Neutrophil (primary cell): ENCODE measurements at regions not wholly inside any gene's neighbourhood (a gene's known extent, or its start where the extent isn't known, plus 50 kb on each side); places are given as distances from the start of the nearest gene placed in this dataset.

ENCODE experiments used
- H3K27ac ChIP-seq: fragments of 200-600 bp; sonication (generic); 2 replicates; pipeline ENCODE4 v1.5.1; 2016; ENCODE audit warnings: mild to moderate bottlenecking, moderate library complexity
- H3K27me3 ChIP-seq: fragments of 200-600 bp; sonication (generic); 2 replicates; pipeline ENCODE4 v1.6.0; 2016; ENCODE audit warnings: mild to moderate bottlenecking
- H3K36me3 ChIP-seq: fragments of 200-600 bp; sonication (generic); 2 replicates; pipeline ENCODE4 v1.5.1; 2017
- H3K4me1 ChIP-seq, 2 experiments: fragments of 200-600 bp in 1 of 2; sonication (generic) in 1 of 2; 1 replicate in 1 of 2; 2 replicates in 1 of 2; pipeline versions ENCODE4 v1.5.1 to v1.6.1; 2013 to 2016; ENCODE audit warnings: low read depth in 1 of 2, low read length in 1 of 2, mild to moderate bottlenecking in 1 of 2, moderate library complexity in 1 of 2; ENCODE audit not compliant: control insufficient read depth in 1 of 2, insufficient read depth in 1 of 2
- H3K4me3 ChIP-seq, 2 experiments: fragments of 200-600 bp in 1 of 2; sonication (generic) in 1 of 2; 1 replicate in 1 of 2; 2 replicates in 1 of 2; pipeline ENCODE4 v1.5.1; 2013 to 2016; ENCODE audit warnings: low read depth in 1 of 2, low read length in 1 of 2, mild to moderate bottlenecking in 1 of 2, moderate library complexity in 1 of 2
- H3K9me3 ChIP-seq: fragments of 200-600 bp; sonication (generic); 2 replicates; pipeline ENCODE4 v1.5.1; 2016
- CTCF ChIP-seq: fragments of 200-600 bp; sonication (generic); IDR thresholded peaks from 2 replicates; pipeline ENCODE4 v1.5.1; 2016; ENCODE audit warnings: antibody characterized with exemption

DNA sequence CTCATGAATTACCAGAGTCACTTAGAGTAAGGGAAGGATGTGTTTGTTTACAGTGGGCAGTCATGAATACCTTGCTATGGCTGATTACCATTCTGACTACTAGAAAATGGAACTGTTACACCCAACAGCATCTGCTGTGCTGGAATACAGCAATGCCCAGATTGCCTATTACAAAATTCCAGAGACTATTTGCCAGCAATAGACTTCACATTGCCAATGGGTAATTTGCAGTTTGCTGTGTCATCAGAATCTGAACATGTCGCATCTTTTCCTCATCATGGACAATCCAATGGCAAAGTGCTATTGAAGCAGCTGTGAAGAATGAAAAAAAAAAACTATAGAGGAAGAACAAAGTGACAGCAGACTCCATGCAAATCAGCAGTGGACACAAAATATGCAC, 356.6 kb downstream of the CXXC4 start:
- no peak for TF ChIP-seq CTCF
- Histone ChIP-seq H3K27me3 (no peaks in the 10 kb centered on the region), H3K4me3 (no peak overlapping the region), H3K9me3 (no peaks in the 10 kb centered on the region), H3K4me1 (no peaks in the 10 kb centered on the region), H3K27ac (no peak overlapping the region), H3K36me3 (no peaks in the 10 kb centered on the region)

- H3K27ac ChIP-seq, result no peak overlapping the region
- TF ChIP-seq CTCF, result no peak
- H3K27me3 ChIP-seq, result no peaks in the 10 kb centered on the region
- no peaks in the 10 kb centered on the region for H3K36me3 ChIP-seq
- H3K4me1 ChIP-seq, result no peaks in the 10 kb centered on the region
- H3K9me3 ChIP-seq, result no peaks in the 10 kb centered on the region
- H3K4me3 ChIP-seq, result no peak overlapping the region
Measured at GRCh38 chr4:104129243-104129642, 365.5 kb downstream of the CXXC4 start.

- no peak for TF ChIP-seq CTCF
- Histone ChIP-seq H3K9me3 (no peaks in the 10 kb centered on the region), H3K36me3 (no peaks in the 10 kb centered on the region), H3K27ac (no peak overlapping the region), H3K4me1 (no peaks in the 10 kb centered on the region), H3K4me3 (no peak overlapping the region), H3K27me3 (no peaks in the 10 kb centered on the region)
Measured at GRCh38 chr4:104128850-104129213, 365.9 kb downstream of the CXXC4 start.

GRCh38 chr4:104128031-104128849, 366.5 kb downstream of the CXXC4 start:
- Histone ChIP-seq H3K36me3 (no peaks in the 10 kb centered on the region), H3K4me3 (no peak overlapping the region), H3K27ac (no peak overlapping the region), H3K4me1 (no peaks in the 10 kb centered on the region), H3K27me3 (no peaks in the 10 kb centered on the region), H3K9me3 (no peaks in the 10 kb centered on the region)
- TF ChIP-seq CTCF, result no peak

GRCh38 chr4:104123021-104123420, 371.7 kb downstream of the CXXC4 start:
- no peaks in the 10 kb centered on the region for H3K36me3 ChIP-seq
- no peak overlapping the region for H3K27ac ChIP-seq
- no peak overlapping the region for H3K4me3 ChIP-seq
- H3K27me3 ChIP-seq, result no peaks in the 10 kb centered on the region
- H3K4me1 ChIP-seq, result no peaks in the 10 kb centered on the region
- TF ChIP-seq CTCF, result no peak
- H3K9me3 ChIP-seq, result no peaks in the 10 kb centered on the region
